GM19099 (cell line): ENCODE measurements at regions not wholly inside any gene's neighbourhood (a gene's known extent, or its start where the extent isn't known, plus 50 kb on each side); places are given as distances from the start of the nearest gene placed in this dataset.

Experiments
- POLR2A ChIP-seq: IDR thresholded peaks from 3 replicates; pipeline ENCODE4 v1.6.1; 2011; ENCODE audit warnings: low read depth; ENCODE audit not compliant: insufficient read length; ENCODE audit errors: extremely low read depth

- TF ChIP-seq POLR2A: no peak
Observed at GRCh38 chr5:8752595-8752994, 793.3 kb downstream of the SEMA5A start.

GRCh38 chr5:8756498-8757084 is 789.3 kb downstream of the SEMA5A start:
- TF ChIP-seq POLR2A: no peak

GRCh38 chr5:8765886-8766285 is 780.0 kb downstream of the SEMA5A start:
- TF ChIP-seq POLR2A: no peak

- TF ChIP-seq POLR2A: no peak
Observed at GRCh38 chr5:8766448-8766847, 779.4 kb downstream of the SEMA5A start.

GRCh38 chr5:8767111-8767510 is 778.8 kb downstream of the SEMA5A start:
- no peak for TF ChIP-seq POLR2A

GRCh38 chr5:8767746-8768145 is 778.1 kb downstream of the SEMA5A start:
- no peak for TF ChIP-seq POLR2A

GRCh38 chr5:8769631-8770030 is 776.2 kb downstream of the SEMA5A start:
- TF ChIP-seq POLR2A: no peak

- TF ChIP-seq POLR2A: no peak
Observed at GRCh38 chr5:8770431-8770830, 775.4 kb downstream of the SEMA5A start.

- TF ChIP-seq POLR2A: no peak
Observed at GRCh38 chr5:8773046-8773615, 772.7 kb downstream of the SEMA5A start.

GRCh38 chr5:8784692-8785091 is 761.2 kb downstream of the SEMA5A start:
- TF ChIP-seq POLR2A: no peak

GRCh38 chr5:8788246-8788645 is 757.6 kb downstream of the SEMA5A start:
- no peak for TF ChIP-seq POLR2A

GRCh38 chr5:8805653-8806052 is 740.2 kb downstream of the SEMA5A start:
- no peak for TF ChIP-seq POLR2A

- no peak for TF ChIP-seq POLR2A
Observed at GRCh38 chr5:8807636-8808035, 738.2 kb downstream of the SEMA5A start.

- no peak for TF ChIP-seq POLR2A
Observed at GRCh38 chr5:8811581-8811980, 734.3 kb downstream of the SEMA5A start.

- TF ChIP-seq POLR2A: no peak
Observed at GRCh38 chr5:8813180-8813579, 732.7 kb downstream of the SEMA5A start.

- no peak for TF ChIP-seq POLR2A
Observed at GRCh38 chr5:8814105-8814504, 731.8 kb downstream of the SEMA5A start.

GRCh38 chr5:8824371-8824770 is 721.5 kb downstream of the SEMA5A start:
- TF ChIP-seq POLR2A: no peak
